ENCODE measurements at regions not wholly inside any gene's neighbourhood (a gene's known extent, or its start where the extent isn't known, plus 50 kb on each side); places are given as distances from the start of the nearest gene placed in this dataset.

DNA sequence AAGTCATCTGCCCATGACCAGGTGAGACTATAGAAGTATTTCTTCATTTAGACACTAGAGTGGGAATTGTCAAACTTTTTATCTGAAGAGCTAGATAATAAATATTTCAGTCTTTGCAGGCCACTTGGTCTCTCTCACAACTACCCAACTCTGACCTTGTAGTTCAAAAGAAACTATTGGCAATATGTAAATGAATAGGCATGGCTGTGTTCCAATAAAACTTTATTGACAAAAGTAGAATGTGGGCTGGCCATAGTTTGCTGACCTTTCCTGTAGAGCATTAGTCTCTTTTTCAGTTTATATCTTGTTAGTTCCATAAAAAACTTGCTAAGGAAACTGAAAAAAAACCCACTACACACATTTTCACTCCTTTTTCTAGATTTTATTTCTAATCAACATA is 535.5 kb downstream of the PRR16 start:
- TF ChIP-seq, protein P1, sequence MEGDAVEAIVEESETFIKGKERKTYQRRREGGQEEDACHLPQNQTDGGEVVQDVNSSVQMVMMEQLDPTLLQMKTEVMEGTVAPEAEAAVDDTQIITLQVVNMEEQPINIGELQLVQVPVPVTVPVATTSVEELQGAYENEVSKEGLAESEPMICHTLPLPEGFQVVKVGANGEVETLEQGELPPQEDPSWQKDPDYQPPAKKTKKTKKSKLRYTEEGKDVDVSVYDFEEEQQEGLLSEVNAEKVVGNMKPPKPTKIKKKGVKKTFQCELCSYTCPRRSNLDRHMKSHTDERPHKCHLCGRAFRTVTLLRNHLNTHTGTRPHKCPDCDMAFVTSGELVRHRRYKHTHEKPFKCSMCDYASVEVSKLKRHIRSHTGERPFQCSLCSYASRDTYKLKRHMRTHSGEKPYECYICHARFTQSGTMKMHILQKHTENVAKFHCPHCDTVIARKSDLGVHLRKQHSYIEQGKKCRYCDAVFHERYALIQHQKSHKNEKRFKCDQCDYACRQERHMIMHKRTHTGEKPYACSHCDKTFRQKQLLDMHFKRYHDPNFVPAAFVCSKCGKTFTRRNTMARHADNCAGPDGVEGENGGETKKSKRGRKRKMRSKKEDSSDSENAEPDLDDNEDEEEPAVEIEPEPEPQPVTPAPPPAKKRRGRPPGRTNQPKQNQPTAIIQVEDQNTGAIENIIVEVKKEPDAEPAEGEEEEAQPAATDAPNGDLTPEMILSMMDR (IDR thresholded peaks at IDR 0.05; ENCODE audit: low read depth, low read length, poor library complexity, severe bottlenecking): no peak
- TF ChIP-seq EZH2phosphoT487 (IDR thresholded peaks at IDR 0.05; ENCODE audit: borderline replicate concordance, low read length): no peak
